SIG-M5 treated with dmso at 0.1 percent for 504 hours (cell line): ENCODE measurements at regions not wholly inside any gene's neighbourhood (a gene's known extent, or its start where the extent isn't known, plus 50 kb on each side); places are given as distances from the start of the nearest gene placed in this dataset.

Experiments used
- DNase-seq: peaks from one replicate; lab custom pipeline; 2025; ENCODE audit not compliant: unreplicated experiment; lab: John Stamatoyannopoulos, UW

GRCh38 chr5:3883040-3883439 lies 287.4 kb downstream of the IRX1 start:
- DNase-seq, result no peak

GRCh38 chr5:3886524-3887451 lies 291.2 kb downstream of the IRX1 start:
- no peak for DNase-seq

GRCh38 chr5:3888310-3888709 lies 292.7 kb downstream of the IRX1 start:
- DNase-seq, result no peak

- no peak for DNase-seq
These were observed 293.9 kb downstream of the IRX1 start for GRCh38 chr5:3889412-3890142.

GRCh38 chr5:3891113-3891512 lies 295.5 kb downstream of the IRX1 start:
- DNase-seq, result no peak

- no peak for DNase-seq
These were observed 297.9 kb downstream of the IRX1 start for GRCh38 chr5:3893527-3893926.

- DNase-seq, result no peak
These were observed 298.3 kb downstream of the IRX1 start for GRCh38 chr5:3893975-3894374.

- no peak for DNase-seq
These were observed 300.5 kb downstream of the IRX1 start for GRCh38 chr5:3896098-3896497.

- no peak for DNase-seq
These were observed 303.5 kb downstream of the IRX1 start for GRCh38 chr5:3899093-3899492.

- DNase-seq, result no peak
These were observed 309.0 kb downstream of the IRX1 start for GRCh38 chr5:3904584-3904983.

- no peak for DNase-seq
These were observed 309.4 kb downstream of the IRX1 start for GRCh38 chr5:3905031-3905430.

- DNase-seq, result no peak
These were observed 309.9 kb downstream of the IRX1 start for GRCh38 chr5:3905521-3905920.

- DNase-seq, result no peak
These were observed 315.5 kb downstream of the IRX1 start for GRCh38 chr5:3911111-3911510.

- DNase-seq, result no peak
These were observed 316.1 kb downstream of the IRX1 start for GRCh38 chr5:3911773-3912172.

- DNase-seq, result no peak
These were observed 317.2 kb downstream of the IRX1 start for GRCh38 chr5:3912790-3913189.

GRCh38 chr5:3913279-3913678 lies 317.6 kb downstream of the IRX1 start:
- DNase-seq, result no peak

- DNase-seq, result no peak
These were observed 329.4 kb downstream of the IRX1 start for GRCh38 chr5:3925022-3925421.

GRCh38 chr5:3925935-3926334 lies 330.3 kb downstream of the IRX1 start:
- no peak for DNase-seq

GRCh38 chr5:3929799-3930198 lies 334.2 kb downstream of the IRX1 start:
- no peak for DNase-seq

GRCh38 chr5:3931976-3932375 lies 336.3 kb downstream of the IRX1 start:
- no peak for DNase-seq

GRCh38 chr5:3933536-3933935 lies 337.9 kb downstream of the IRX1 start:
- DNase-seq, result no peak

- DNase-seq, result no peak
These were observed 338.3 kb downstream of the IRX1 start for GRCh38 chr5:3933966-3934365.
